ENCODE measurements at regions not wholly inside any gene's neighbourhood (a gene's known extent, or its start where the extent isn't known, plus 50 kb on each side); places are given as distances from the start of the nearest gene placed in this dataset.

DNA sequence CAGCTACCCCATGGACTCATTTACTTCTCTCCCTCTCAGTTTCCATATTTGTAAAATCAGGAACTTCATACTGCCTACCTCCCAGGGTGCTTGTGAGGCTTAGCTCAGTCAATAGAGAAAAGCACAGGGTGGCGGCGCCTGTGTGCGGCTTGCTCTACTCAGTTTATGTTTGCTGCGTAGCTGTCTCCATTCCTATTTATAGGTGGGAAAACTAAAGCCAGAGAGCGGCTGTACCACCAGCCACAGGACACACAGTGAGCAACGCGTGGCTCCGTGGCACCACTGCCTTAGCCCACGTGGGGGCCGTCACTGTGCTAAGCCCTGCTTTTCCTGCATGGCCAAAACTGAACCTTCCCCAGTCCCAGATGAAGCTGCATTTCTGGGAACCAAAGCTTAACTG, 292.4 kb downstream of the TEX29 start:
- Histone ChIP-seq H3K27ac (ENCODE audit: low read depth, low read length) (no peak overlapping the region), H3K9me3 (ENCODE audit: insufficient read depth, low read length) (no peaks in the 10 kb centered on the region), H3K4me3 (ENCODE audit: insufficient read depth, low read length, poor library complexity, severe bottlenecking) (no peak overlapping the region), H2AFZ (ENCODE audit: low read depth, low read length, severe bottlenecking) (no peak overlapping the region), H3K9me2 (replicated peaks; ENCODE audit: insufficient read depth, low read length) (no peaks in the 10 kb centered on the region), H4K20me1 (ENCODE audit: low read depth, low read length) (no peaks in the 10 kb centered on the region), H3K36me3 (ENCODE audit: low read length) (no peaks in the 10 kb centered on the region), H3K9ac (ENCODE audit: low read length) (no peak overlapping the region), H3F3A (ENCODE audit: insufficient read depth) (no peaks in the 10 kb centered on the region), H3K4me2 (ENCODE audit: low read depth, low read length, poor library complexity, severe bottlenecking) (no peak overlapping the region), H3K79me2 (ENCODE audit: insufficient read depth, low read length) (no peaks in the 10 kb centered on the region), H3K27me3 (ENCODE audit: low read length) (no peaks in the 10 kb centered on the region)
- TF ChIP-seq, protein P1, sequence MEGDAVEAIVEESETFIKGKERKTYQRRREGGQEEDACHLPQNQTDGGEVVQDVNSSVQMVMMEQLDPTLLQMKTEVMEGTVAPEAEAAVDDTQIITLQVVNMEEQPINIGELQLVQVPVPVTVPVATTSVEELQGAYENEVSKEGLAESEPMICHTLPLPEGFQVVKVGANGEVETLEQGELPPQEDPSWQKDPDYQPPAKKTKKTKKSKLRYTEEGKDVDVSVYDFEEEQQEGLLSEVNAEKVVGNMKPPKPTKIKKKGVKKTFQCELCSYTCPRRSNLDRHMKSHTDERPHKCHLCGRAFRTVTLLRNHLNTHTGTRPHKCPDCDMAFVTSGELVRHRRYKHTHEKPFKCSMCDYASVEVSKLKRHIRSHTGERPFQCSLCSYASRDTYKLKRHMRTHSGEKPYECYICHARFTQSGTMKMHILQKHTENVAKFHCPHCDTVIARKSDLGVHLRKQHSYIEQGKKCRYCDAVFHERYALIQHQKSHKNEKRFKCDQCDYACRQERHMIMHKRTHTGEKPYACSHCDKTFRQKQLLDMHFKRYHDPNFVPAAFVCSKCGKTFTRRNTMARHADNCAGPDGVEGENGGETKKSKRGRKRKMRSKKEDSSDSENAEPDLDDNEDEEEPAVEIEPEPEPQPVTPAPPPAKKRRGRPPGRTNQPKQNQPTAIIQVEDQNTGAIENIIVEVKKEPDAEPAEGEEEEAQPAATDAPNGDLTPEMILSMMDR (IDR thresholded peaks at IDR 0.05; ENCODE audit: insufficient read depth, low read length, poor library complexity, severe bottlenecking) = no peak
- no peak for TF ChIP-seq EZH2phosphoT487 (conservative IDR thresholded peaks at IDR 0.05; ENCODE audit: low read length)

DNA sequence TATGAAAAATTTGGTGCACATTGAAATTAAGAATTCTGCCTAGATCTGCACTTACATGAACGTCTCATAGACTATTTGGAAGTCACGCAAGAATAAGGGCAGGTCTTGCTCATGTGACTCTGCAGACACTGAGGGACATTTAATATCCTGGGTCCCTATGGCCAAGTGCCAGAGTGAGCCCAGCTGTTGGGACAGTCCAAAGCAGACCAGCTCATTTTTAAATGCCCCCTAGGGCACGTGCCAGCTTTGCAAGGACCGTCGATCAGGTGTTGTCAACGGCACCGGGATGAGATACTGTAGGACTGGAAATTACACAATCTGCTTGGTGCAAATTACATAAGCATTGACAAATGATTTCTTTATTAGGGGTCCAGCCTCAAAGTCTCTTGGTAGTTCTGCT, 293.6 kb downstream of the TEX29 start:
- TF ChIP-seq EZH2phosphoT487 (conservative IDR thresholded peaks at IDR 0.05; ENCODE audit: low read length) = no peak
- TF ChIP-seq, protein P1 (IDR thresholded peaks at IDR 0.05; ENCODE audit: insufficient read depth, low read length, poor library complexity, severe bottlenecking) = no peak
- no peak overlapping the region for H2AFZ ChIP-seq (ENCODE audit: low read depth, low read length, severe bottlenecking)

GRCh38 chr13:111614613-111615012, 294.2 kb downstream of the TEX29 start:
- H3K27me3 ChIP-seq (ENCODE audit: low read length) = 0 out of 2 replicates have a peak, but pooled peaks cover 2% of the 10 kb centered on the region
- no peaks in the 10 kb centered on the region for H3K36me3 ChIP-seq (ENCODE audit: low read length)
- H4K20me1 ChIP-seq (ENCODE audit: low read depth, low read length) = no peaks in the 10 kb centered on the region
- no peak overlapping the region for H2AFZ ChIP-seq (ENCODE audit: low read depth, low read length, severe bottlenecking)
- no peaks in the 10 kb centered on the region for H3K9me3 ChIP-seq (ENCODE audit: insufficient read depth, low read length)
- H3K4me2 ChIP-seq (ENCODE audit: low read depth, low read length, poor library complexity, severe bottlenecking) = no peak overlapping the region
- no peak for TF ChIP-seq EZH2phosphoT487 (conservative IDR thresholded peaks at IDR 0.05; ENCODE audit: low read length)
- TF ChIP-seq, protein P1 (IDR thresholded peaks at IDR 0.05; ENCODE audit: insufficient read depth, low read length, poor library complexity, severe bottlenecking) = no peak
- no peaks in the 10 kb centered on the region for H3F3A ChIP-seq (ENCODE audit: insufficient read depth)
- no peak overlapping the region for H3K9ac ChIP-seq (ENCODE audit: low read length)
- no peak overlapping the region for H3K27ac ChIP-seq (ENCODE audit: low read depth, low read length)
- H3K9me2 ChIP-seq (replicated peaks; ENCODE audit: insufficient read depth, low read length) = no peaks in the 10 kb centered on the region
- no peak overlapping the region for H3K4me3 ChIP-seq (ENCODE audit: insufficient read depth, low read length, poor library complexity, severe bottlenecking)
- no peaks in the 10 kb centered on the region for H3K79me2 ChIP-seq (ENCODE audit: insufficient read depth, low read length)

More for the DNA sequence above, 293.6 kb downstream of the TEX29 start:
- Histone ChIP-seq H3F3A (ENCODE audit: insufficient read depth) (no peaks in the 10 kb centered on the region), H3K4me2 (ENCODE audit: low read depth, low read length, poor library complexity, severe bottlenecking) (no peak overlapping the region), H3K9me3 (ENCODE audit: insufficient read depth, low read length) (no peaks in the 10 kb centered on the region), H3K27ac (ENCODE audit: low read depth, low read length) (no peak overlapping the region), H3K79me2 (ENCODE audit: insufficient read depth, low read length) (no peaks in the 10 kb centered on the region), H3K27me3 (ENCODE audit: low read length) (no peaks in the 10 kb centered on the region), H4K20me1 (ENCODE audit: low read depth, low read length) (no peaks in the 10 kb centered on the region), H3K9ac (ENCODE audit: low read length) (no peak overlapping the region), H3K4me3 (ENCODE audit: insufficient read depth, low read length, poor library complexity, severe bottlenecking) (no peak overlapping the region), H3K36me3 (ENCODE audit: low read length) (no peaks in the 10 kb centered on the region), H3K9me2 (replicated peaks; ENCODE audit: insufficient read depth, low read length) (no peaks in the 10 kb centered on the region)
